ENCODE measurements at regions not wholly inside any gene's neighbourhood (a gene's known extent, or its start where the extent isn't known, plus 50 kb on each side); places are given as distances from the start of the nearest gene placed in this dataset.

GRCh38 chr4:130559268-130559667 is 1463.3 kb downstream of the C4orf33 start:
- no peak for DNase-seq (ENCODE audit: low spot score)
- TF ChIP-seq CTCF (IDR thresholded peaks at IDR 0.05; ENCODE audit: extremely low read depth, missing control alignments), result no peak

GRCh38 chr4:130563185-130563888 is 1467.4 kb downstream of the C4orf33 start:
- no peak for TF ChIP-seq CTCF (IDR thresholded peaks at IDR 0.05; ENCODE audit: extremely low read depth, missing control alignments)
- DNase-seq (ENCODE audit: low spot score), result no peak

GRCh38 chr4:130563889-130564418 is 1468.0 kb downstream of the C4orf33 start:
- TF ChIP-seq CTCF (IDR thresholded peaks at IDR 0.05; ENCODE audit: extremely low read depth, missing control alignments), result no peak
- no peak for DNase-seq (ENCODE audit: low spot score)

- DNase-seq (ENCODE audit: low spot score), result no peak
Measured at GRCh38 chr4:130568746-130569145, 1472.8 kb downstream of the C4orf33 start.

GRCh38 chr4:130573742-130574141 is 1477.8 kb downstream of the C4orf33 start:
- no peak for DNase-seq (ENCODE audit: low spot score)
- TF ChIP-seq CTCF (IDR thresholded peaks at IDR 0.05; ENCODE audit: extremely low read depth, missing control alignments), result no peak

More at GRCh38 chr4:130568746-130569145, 1472.8 kb downstream of the C4orf33 start:
- TF ChIP-seq CTCF (IDR thresholded peaks at IDR 0.05; ENCODE audit: extremely low read depth, missing control alignments), result no peak

GRCh38 chr4:130574215-130574614 is 1478.3 kb downstream of the C4orf33 start:
- DNase-seq (ENCODE audit: low spot score), result no peak
- TF ChIP-seq CTCF (IDR thresholded peaks at IDR 0.05; ENCODE audit: extremely low read depth, missing control alignments), result no peak

- no peak for DNase-seq (ENCODE audit: low spot score)
- no peak for TF ChIP-seq CTCF (IDR thresholded peaks at IDR 0.05; ENCODE audit: extremely low read depth, missing control alignments)
Measured at GRCh38 chr4:130576218-130576617, 1480.3 kb downstream of the C4orf33 start.

All from GM20000 (cell line).